Spleen (tissue), 7 donors: ENCODE measurements at regions not wholly inside any gene's neighbourhood (a gene's known extent, or its start where the extent isn't known, plus 50 kb on each side); places are given as distances from the start of the nearest gene placed in this dataset.

Experiments
- CTCF ChIP-seq, 11 experiments: fragments of 200-600 bp in 7 of 11; fragments of 450-650 bp in 4 of 11; sonication (generic) in 4 of 11; IDR thresholded peaks in 8 of 11; conservative IDR thresholded peaks in 3 of 11; 1 replicate in 7 of 11; 2 replicates in 4 of 11; pipeline versions ENCODE4 v1.4.0 to v1.8.0; 2016 to 2021; ENCODE audit warnings: antibody characterized with exemption in 11 of 11, inconsistent platforms in 4 of 11, mild to moderate bottlenecking in 1 of 11
- POLR2A ChIP-seq, 3 donors: fragments of 450-650 bp; IDR thresholded peaks; one replicate each; pipeline ENCODE4 v1.5.1; 2017; ENCODE audit warnings: antibody characterized with exemption in 3 of 3, mild to moderate bottlenecking in 1 of 3
- POLR2AphosphoS5 ChIP-seq, 3 donors: sonication (generic); formaldehyde crosslinking; IDR thresholded peaks; one replicate each; pipeline ENCODE4 v1.5.1; 2017; ENCODE audit warnings: antibody characterized with exemption in 3 of 3
- donor health status: DM: no; HTN: no; CAD: no; lungs with moderate emphysema.
- donor health status: DM: no; HTN: no; CAD: no.
- donor health status: DM: no; HTN: no; CAD: no.

- no peak for TF ChIP-seq POLR2AphosphoS5 (IDR thresholded peaks at IDR 0.05)
- no peak for TF ChIP-seq POLR2A (IDR thresholded peaks at IDR 0.05)
- TF ChIP-seq CTCF (IDR thresholded peaks at IDR 0.05 in 8 of 11, conservative IDR thresholded peaks at IDR 0.05 in 3 of 11), result no peak
Measured at GRCh38 chr7:3244241-3244814, 56.7 kb upstream of the SDK1 start.
